Retinal pigment epithelial cell (primary cell): ENCODE measurements at regions not wholly inside any gene's neighbourhood (a gene's known extent, or its start where the extent isn't known, plus 50 kb on each side); places are given as distances from the start of the nearest gene placed in this dataset.

Source experiments
- DNase-seq: peaks from one replicate; pipeline ENCODE4 v3.0.0-alpha.2; 2010; ENCODE audit warnings: low read depth
- H3K4me3 ChIP-seq: 2 replicates; pipeline ENCODE4 v1.5.1; 2011; ENCODE audit warnings: mild to moderate bottlenecking, low read length, control low read depth, moderate library complexity
- CTCF ChIP-seq: conservative IDR thresholded peaks from 2 replicates; pipeline ENCODE4 v1.5.1; 2011; ENCODE audit warnings: low read depth, low read length, control low read depth, inconsistent platforms

DNA sequence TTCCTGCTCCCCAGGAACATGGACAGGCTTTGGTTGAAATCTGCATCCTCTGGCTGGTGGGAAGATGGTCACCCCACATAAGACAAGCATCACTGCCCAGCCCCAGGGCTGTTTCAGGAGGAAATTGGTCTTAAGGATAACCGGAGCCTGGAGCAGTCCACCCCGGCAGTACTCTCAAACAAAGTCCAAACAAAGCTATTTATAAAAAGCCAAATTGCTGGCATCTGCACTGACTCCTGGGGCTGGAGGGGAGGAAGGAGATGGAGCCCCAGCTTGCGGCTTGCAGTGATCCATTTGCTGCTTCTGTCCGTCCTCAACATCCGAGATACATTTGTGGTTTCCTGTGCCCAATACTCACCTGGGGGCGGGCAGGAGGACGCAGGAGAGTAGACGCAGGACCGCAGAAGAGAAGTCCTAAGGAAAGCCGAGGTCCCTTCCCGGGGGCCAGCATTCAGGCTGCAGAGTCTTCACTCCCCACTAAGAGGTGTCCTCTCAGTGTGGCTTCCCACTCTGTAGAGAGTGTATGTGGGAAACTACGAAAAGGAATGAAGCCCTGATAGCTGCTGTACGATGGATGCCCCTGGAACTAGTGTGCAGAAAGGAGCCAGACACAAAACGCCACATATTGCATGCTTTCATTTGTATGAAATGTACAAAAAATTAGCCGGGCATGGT lies 107.3 kb upstream of the FGF3 start:
- no peak overlapping the region for H3K4me3 ChIP-seq
- DNase-seq: no peak
- TF ChIP-seq CTCF: no peak

DNA sequence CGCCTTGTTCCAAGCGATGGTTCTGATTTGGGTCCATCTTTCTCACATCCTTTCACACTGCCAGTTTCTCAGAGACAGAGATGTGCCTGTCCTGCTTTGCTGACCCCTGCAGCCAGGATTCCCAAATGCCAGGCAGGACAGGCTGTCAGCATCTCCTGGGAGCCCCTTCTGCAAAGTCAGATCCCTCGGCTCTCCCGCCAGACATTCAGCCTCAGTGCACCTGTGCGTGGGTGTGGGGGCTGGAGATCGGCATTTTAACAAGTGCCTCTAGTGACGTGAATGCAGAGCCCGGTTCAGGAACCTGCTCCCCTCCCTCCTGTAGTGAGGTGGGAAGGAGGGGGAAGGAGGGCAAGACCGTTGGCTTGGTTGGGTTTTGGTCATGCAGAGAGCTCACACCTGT lies 108.9 kb upstream of the FGF3 start:
- no peak for DNase-seq
- no peak overlapping the region for H3K4me3 ChIP-seq
- TF ChIP-seq CTCF: no peak

- H3K4me3 ChIP-seq: no peak overlapping the region
- TF ChIP-seq CTCF: no peak
- DNase-seq: no peak
These were observed 109.8 kb upstream of the FGF3 start for GRCh38 chr11:69928975-69929374.

DNA sequence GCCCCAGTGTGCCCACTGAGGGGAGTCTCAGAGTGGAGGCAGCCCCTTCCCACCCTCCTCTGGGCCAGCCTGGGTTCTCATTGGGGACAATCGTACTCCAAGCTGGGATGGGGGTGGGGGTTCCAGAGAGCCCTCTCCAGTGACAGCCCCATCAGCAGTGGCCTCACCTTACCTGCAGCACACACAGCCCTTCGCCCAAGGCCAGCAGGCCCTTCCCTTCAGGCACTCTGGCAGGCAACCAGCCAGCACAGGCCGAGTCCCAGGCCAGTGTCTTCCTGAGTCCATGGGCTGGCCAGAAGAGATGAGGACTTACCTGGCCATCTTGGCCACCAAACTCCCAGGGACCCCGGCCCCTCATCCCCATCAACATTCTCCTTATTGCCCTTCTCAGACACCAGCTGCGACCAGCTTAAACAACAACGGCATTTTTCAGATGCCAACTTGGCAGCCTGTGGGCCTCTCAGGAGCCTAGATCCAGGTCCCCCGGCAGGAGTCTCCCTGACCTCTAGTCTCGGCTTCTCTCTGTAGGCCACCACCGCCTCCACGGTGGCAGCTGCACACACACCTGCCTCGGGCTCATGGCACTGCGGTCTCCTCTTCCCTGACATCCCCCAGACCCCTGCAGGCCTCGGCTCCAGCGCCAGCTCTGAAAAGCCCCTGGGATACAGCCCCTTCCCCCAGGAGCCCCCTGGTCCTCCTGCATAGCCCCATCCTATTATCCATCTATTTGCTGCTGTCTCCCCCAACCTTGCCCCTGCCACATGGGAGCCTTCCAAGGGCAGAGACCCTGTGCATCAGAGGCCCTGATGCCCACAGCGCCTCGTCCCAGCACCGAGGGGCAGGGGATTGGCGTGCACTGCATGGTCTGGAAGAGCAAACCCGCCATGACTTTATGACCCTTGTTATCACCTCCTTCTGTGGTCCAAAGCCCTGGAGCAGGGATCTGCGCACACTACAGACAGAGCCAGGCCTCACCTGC lies 111.2 kb upstream of the FGF3 start:
- no peak for TF ChIP-seq CTCF
- no peak for DNase-seq
- H3K4me3 ChIP-seq: no peak overlapping the region

GRCh38 chr11:69931060-69931910 lies 112.1 kb upstream of the FGF3 start:
- no peak overlapping the region for H3K4me3 ChIP-seq
- no peak for TF ChIP-seq CTCF
- no peak for DNase-seq

DNA sequence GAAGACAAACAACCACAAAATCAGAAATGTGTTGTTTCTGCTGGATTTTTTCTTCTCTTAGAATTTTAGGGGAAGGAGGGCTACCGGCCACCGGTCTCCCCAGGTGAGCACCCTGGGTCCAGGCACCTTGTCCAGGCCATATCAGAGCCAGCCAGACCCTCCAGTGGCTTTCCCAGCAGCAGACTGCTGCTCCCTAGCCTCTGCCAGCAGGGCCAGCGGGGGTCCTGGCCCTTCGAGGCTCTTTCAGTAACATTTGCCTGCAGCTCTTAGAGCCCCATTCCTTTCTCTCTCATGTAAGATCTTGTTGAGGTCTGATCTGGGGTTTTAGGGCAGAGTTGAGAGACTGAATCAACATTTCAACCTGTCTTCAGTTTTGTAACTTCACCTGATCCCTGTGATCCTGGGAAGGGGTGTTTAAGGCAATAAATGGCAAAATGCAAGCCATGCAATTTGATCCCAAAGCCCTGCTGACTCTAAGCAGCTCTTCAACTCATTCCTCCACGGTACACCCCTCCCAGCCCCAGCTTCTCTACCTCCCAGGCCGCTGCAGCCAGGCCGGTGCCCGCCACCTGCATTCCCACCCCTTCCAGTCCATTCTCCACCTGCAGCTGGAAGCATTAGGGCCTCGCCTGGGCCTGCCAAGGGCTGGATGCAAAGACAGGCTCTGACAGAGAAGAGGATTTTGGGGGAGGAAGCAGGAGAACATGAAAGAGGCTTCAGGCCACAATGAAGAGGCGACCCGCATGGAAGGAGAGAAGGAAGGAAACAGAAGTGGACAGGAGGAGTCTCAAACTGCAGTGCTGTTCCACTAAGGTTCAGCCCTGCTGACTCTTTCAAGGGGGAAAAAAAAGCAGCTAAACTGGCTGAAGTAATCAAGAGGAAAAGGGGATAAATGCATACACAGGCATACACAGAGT lies 113.0 kb upstream of the FGF3 start:
- H3K4me3 ChIP-seq: no peak overlapping the region
- no peak for TF ChIP-seq CTCF
- no peak for DNase-seq
